Motor neuron (in vitro differentiated cells): ENCODE measurements at regions not wholly inside any gene's neighbourhood (a gene's known extent, or its start where the extent isn't known, plus 50 kb on each side); places are given as distances from the start of the nearest gene placed in this dataset.
"Not testable (repeated sequence)": the region's sequence is repeated elsewhere in the genome, so short reads cannot be mapped to it uniquely, and the experiment has no call there.

Experiments used
- ATAC-seq, 8 experiments: fragments of 200-7000 bp; cut with Tn5 transposase; replicated peaks in 6 of 8; 2 replicates each; pipeline ENCODE4 v1.8.0; 2021; ENCODE audit warnings: mild to moderate bottlenecking in 8 of 8, moderate library complexity in 8 of 8
- H3K27ac ChIP-seq, 2 donors: fragments of 250-450 bp; sonication (Bioruptor Pico); 2 replicates each; pipeline ENCODE4 v1.9.0; 2021; ENCODE audit warnings: antibody characterized with exemption in 2 of 2, mild to moderate bottlenecking in 2 of 2, moderate library complexity in 1 of 2
- H3K4me1 ChIP-seq, 2 donors: fragments of 250-450 bp; sonication (Bioruptor Pico); replicated peaks in 1 of 2; 2 replicates each; pipeline ENCODE4 v1.6.1; 2021; ENCODE audit warnings: antibody characterized with exemption in 2 of 2, mild to moderate bottlenecking in 2 of 2, moderate library complexity in 1 of 2
- H3K4me3 ChIP-seq, 5 donors: fragments of 250-450 bp; sonication (Bioruptor Pico); 2 replicates each; pipeline ENCODE4 v1.9.0; 2021; ENCODE audit warnings: antibody characterized with exemption in 5 of 5, mild to moderate bottlenecking in 5 of 5, moderate library complexity in 4 of 5
- WGBS, 10 experiments: fragments of 450-650 bp; shearing (Covaris generic); methylation state at CpG; one replicate each; pipeline ENCODE4 v1.0.0; 2022; 5-methylcytosine and 5-hydroxymethylcytosine counted together
- in situ Hi-C, 9 experiments: fragments of 400-800 bp; cut with MboI; loops; one replicate each; pipeline ENCODE4 v1.15.0; 2021; ENCODE audit warnings: low sequenced_read_pairs in 9 of 9, low pct_unique_long_range_greater_than_20kb in 2 of 9; ENCODE audit not compliant: unreplicated experiment in 9 of 9

DNA sequence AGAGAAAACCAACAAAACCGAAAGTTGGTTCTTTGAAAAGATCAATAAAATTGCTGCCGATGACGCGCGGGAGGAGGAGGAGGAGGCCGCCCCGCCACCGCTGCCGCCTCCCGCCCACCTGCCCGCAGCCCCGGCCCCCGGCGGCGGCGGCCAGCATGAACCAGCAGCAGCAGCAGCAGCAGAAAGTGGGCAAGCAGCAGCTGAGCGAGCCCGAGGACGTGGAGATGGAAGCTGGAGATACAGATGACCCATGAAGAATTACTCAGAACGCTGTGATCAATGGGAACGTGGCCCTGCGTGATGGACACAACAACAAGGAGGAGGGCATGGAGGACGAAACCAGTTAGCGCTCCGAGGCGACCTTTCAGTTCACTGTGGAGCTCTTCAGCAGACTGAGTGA lies 53.9 kb upstream of the EFNA5 start:
- H3K27ac ChIP-seq = no peak overlapping the region
- no peak for ATAC-seq
- in situ Hi-C loops = no loop called here
- WGBS, 10 experiments = 25 to 100% (median 87%) methylated on average over 1 to 16 of the region's 26 CpGs; no CpG with 5 or more reads in 2 of the 10 experiments
- no peak overlapping the region for H3K4me3 ChIP-seq
- no peaks in the 10 kb centered on the region for H3K4me1 ChIP-seq

DNA sequence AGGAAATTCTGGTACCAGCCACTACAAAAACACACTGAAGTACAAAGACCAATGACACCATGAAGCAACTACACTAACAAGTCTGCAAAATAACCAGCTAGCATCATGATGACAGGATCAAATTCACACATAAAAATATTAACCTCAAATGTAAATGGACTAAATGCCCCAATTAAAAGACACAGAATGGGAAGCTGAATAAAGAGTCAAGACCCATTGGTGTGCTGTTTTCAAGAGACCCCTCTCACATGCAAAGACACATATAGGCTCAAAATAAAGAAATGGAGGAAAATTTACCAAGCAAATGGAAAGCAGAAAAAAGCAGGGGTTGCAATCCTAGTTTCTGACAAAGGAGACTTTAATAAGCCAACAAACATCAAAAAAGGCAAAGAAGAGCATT lies 50.5 kb upstream of the EFNA5 start:
- in situ Hi-C loops, ATAC-seq: not testable (repeated sequence)

More for the DNA sequence above, 50.5 kb upstream of the EFNA5 start:
- H3K4me3 ChIP-seq, H3K27ac ChIP-seq, H3K4me1 ChIP-seq: not testable (repeated sequence)
